HFFc6 (cell line): ENCODE measurements at regions not wholly inside any gene's neighbourhood (a gene's known extent, or its start where the extent isn't known, plus 50 kb on each side); places are given as distances from the start of the nearest gene placed in this dataset.
"Not testable (repeated sequence)": the region's sequence is repeated elsewhere in the genome, so short reads cannot be mapped to it uniquely, and the experiment has no call there.

Experiments
- DNase-seq: peaks from one replicate; pipeline ENCODE4 v3.0.0-alpha.2; 2018
- H3K27ac Mint-ChIP-seq: 2 replicates; pipeline ENCODE4 v1.8.0; 2020; ENCODE audit warnings: mild to moderate bottlenecking, mixed read lengths
- H3K27me3 Mint-ChIP-seq: 2 replicates; pipeline ENCODE4 v1.8.0; 2021; ENCODE audit warnings: mild to moderate bottlenecking, moderate library complexity, mixed read lengths; ENCODE audit not compliant: insufficient read depth
- H3K36me3 Mint-ChIP-seq: 2 replicates; pipeline ENCODE4 v1.8.0; 2021; ENCODE audit warnings: low read depth, mixed read lengths
- H3K4me1 Mint-ChIP-seq: 2 replicates; pipeline ENCODE4 v1.8.0; 2020; ENCODE audit warnings: low read depth, mixed read lengths
- H3K4me3 Mint-ChIP-seq: 2 replicates; pipeline ENCODE4 v1.8.0; 2020; ENCODE audit warnings: mild to moderate bottlenecking, moderate library complexity, mixed read lengths
- H3K9me3 Mint-ChIP-seq: 2 replicates; pipeline ENCODE4 v1.8.0; 2020; ENCODE audit warnings: mild to moderate bottlenecking, mixed read lengths

- not testable (repeated sequence) for DNase-seq, H3K4me1 Mint-ChIP-seq, H3K36me3 Mint-ChIP-seq, H3K27ac Mint-ChIP-seq, H3K4me3 Mint-ChIP-seq, H3K9me3 Mint-ChIP-seq, H3K27me3 Mint-ChIP-seq
These were observed 152.3 kb upstream of the CCZ1B start for GRCh38 chr7:6978326-6978725.

- H3K27ac Mint-ChIP-seq, H3K27me3 Mint-ChIP-seq, H3K4me3 Mint-ChIP-seq, H3K9me3 Mint-ChIP-seq, H3K36me3 Mint-ChIP-seq, H3K4me1 Mint-ChIP-seq, DNase-seq: not testable (repeated sequence)
These were observed 153.4 kb upstream of the CCZ1B start for GRCh38 chr7:6979456-6979855.

GRCh38 chr7:6982375-6982774 is 156.3 kb upstream of the CCZ1B start:
- not testable (repeated sequence) for H3K4me3 Mint-ChIP-seq, H3K9me3 Mint-ChIP-seq, H3K27ac Mint-ChIP-seq, H3K36me3 Mint-ChIP-seq, DNase-seq, H3K27me3 Mint-ChIP-seq, H3K4me1 Mint-ChIP-seq

- Mint-ChIP-seq H3K4me1 (peaks cover 17% of the 10 kb centered on the region), H3K27me3 (peaks cover 24% of the 10 kb centered on the region)
- DNase-seq, H3K4me3 Mint-ChIP-seq, H3K9me3 Mint-ChIP-seq, H3K27ac Mint-ChIP-seq, H3K36me3 Mint-ChIP-seq: not testable (repeated sequence)
These were observed 160.8 kb upstream of the CCZ1B start for GRCh38 chr7:6986892-6987291.

- peaks cover 22% of the 10 kb centered on the region for H3K4me1 Mint-ChIP-seq
- H3K27me3 Mint-ChIP-seq: peaks cover 31% of the 10 kb centered on the region
- H3K9me3 Mint-ChIP-seq, DNase-seq, H3K27ac Mint-ChIP-seq, H3K4me3 Mint-ChIP-seq, H3K36me3 Mint-ChIP-seq: not testable (repeated sequence)
These were observed 162.5 kb upstream of the CCZ1B start for GRCh38 chr7:6988608-6989007.

GRCh38 chr7:6989968-6990367 is 163.9 kb upstream of the CCZ1B start:
- H3K4me1 Mint-ChIP-seq: peaks cover 22% of the 10 kb centered on the region
- H3K36me3 Mint-ChIP-seq: not testable (repeated sequence)

GRCh38 chr7:6990426-6991152 is 164.5 kb upstream of the CCZ1B start:
- peaks cover 34% of the 10 kb centered on the region for H3K27me3 Mint-ChIP-seq
- H3K9me3 Mint-ChIP-seq, H3K36me3 Mint-ChIP-seq, DNase-seq: not testable (repeated sequence)
- peak overlapping the region; percentile 39; the same call in 1 of the 2 replicates for H3K27ac Mint-ChIP-seq
- peaks cover 22% of the 10 kb centered on the region for H3K4me1 Mint-ChIP-seq
- peak overlapping the region; percentile 71 for H3K4me3 Mint-ChIP-seq

More at GRCh38 chr7:6989968-6990367, 163.9 kb upstream of the CCZ1B start:
- H3K4me3 Mint-ChIP-seq, H3K27ac Mint-ChIP-seq, DNase-seq, H3K9me3 Mint-ChIP-seq: not testable (repeated sequence)
- H3K27me3 Mint-ChIP-seq: peaks cover 33% of the 10 kb centered on the region

- H3K4me3 Mint-ChIP-seq: peak overlapping the region; percentile 71
- peak; percentile 35 for DNase-seq
These were observed 165.1 kb upstream of the CCZ1B start for GRCh38 chr7:6991169-6991611.

GRCh38 chr7:6991686-6992085 is 165.6 kb upstream of the CCZ1B start:
- not testable (repeated sequence) for H3K9me3 Mint-ChIP-seq, H3K36me3 Mint-ChIP-seq, DNase-seq
- Mint-ChIP-seq H3K4me1 (peaks cover 22% of the 10 kb centered on the region), H3K27ac (peak overlapping the region; percentile 39; the same call in 1 of the 2 replicates), H3K4me3 (peak overlapping the region; percentile 71), H3K27me3 (peaks cover 38% of the 10 kb centered on the region)

More at GRCh38 chr7:6991169-6991611, 165.1 kb upstream of the CCZ1B start:
- Mint-ChIP-seq H3K27ac (peak overlapping the region; percentile 39; the same call in 1 of the 2 replicates), H3K27me3 (peaks cover 37% of the 10 kb centered on the region), H3K4me1 (peaks cover 22% of the 10 kb centered on the region)
- not testable (repeated sequence) for H3K9me3 Mint-ChIP-seq, H3K36me3 Mint-ChIP-seq

- not testable (repeated sequence) for DNase-seq, H3K36me3 Mint-ChIP-seq, H3K27ac Mint-ChIP-seq, H3K4me3 Mint-ChIP-seq, H3K9me3 Mint-ChIP-seq
- peaks cover 43% of the 10 kb centered on the region for H3K27me3 Mint-ChIP-seq
- peaks cover 22% of the 10 kb centered on the region for H3K4me1 Mint-ChIP-seq
These were observed 166.1 kb upstream of the CCZ1B start for GRCh38 chr7:6992133-6992532.

GRCh38 chr7:6995026-6995425 is 169.0 kb upstream of the CCZ1B start:
- DNase-seq, H3K36me3 Mint-ChIP-seq, H3K9me3 Mint-ChIP-seq, H3K4me3 Mint-ChIP-seq, H3K27ac Mint-ChIP-seq: not testable (repeated sequence)
- Mint-ChIP-seq H3K27me3 (peaks cover 32% of the 10 kb centered on the region), H3K4me1 (peaks cover 22% of the 10 kb centered on the region)

GRCh38 chr7:6995493-6996289 is 169.6 kb upstream of the CCZ1B start:
- H3K27me3 Mint-ChIP-seq: peaks cover 31% of the 10 kb centered on the region
- peaks cover 17% of the 10 kb centered on the region for H3K4me1 Mint-ChIP-seq
- not testable (repeated sequence) for H3K9me3 Mint-ChIP-seq, H3K4me3 Mint-ChIP-seq, DNase-seq, H3K27ac Mint-ChIP-seq, H3K36me3 Mint-ChIP-seq

- H3K9me3 Mint-ChIP-seq, H3K4me1 Mint-ChIP-seq, H3K4me3 Mint-ChIP-seq, H3K36me3 Mint-ChIP-seq, DNase-seq, H3K27ac Mint-ChIP-seq: not testable (repeated sequence)
- H3K27me3 Mint-ChIP-seq: peaks cover 22% of the 10 kb centered on the region
These were observed 173.1 kb upstream of the CCZ1B start for GRCh38 chr7:6999067-6999666.
